H9 (cell line): ENCODE measurements at regions not wholly inside any gene's neighbourhood (a gene's known extent, or its start where the extent isn't known, plus 50 kb on each side); places are given as distances from the start of the nearest gene placed in this dataset.

Source experiments
- DNase-seq: peaks from one replicate; pipeline ENCODE4 v3.0.0-alpha.2; 2017
- H2AFZ ChIP-seq: one replicate; pipeline ENCODE4 v1.6.1; 2013; ENCODE audit warnings: mild to moderate bottlenecking, low read length, control low read depth, moderate library complexity
- H2AK5ac ChIP-seq: 2 replicates; pipeline ENCODE4 v1.6.1; 2013; ENCODE audit warnings: low read length, control low read depth, mixed read lengths; ENCODE audit not compliant: insufficient read length
- H2BK120ac ChIP-seq: one replicate; pipeline ENCODE4 v1.6.1; 2013; ENCODE audit warnings: low read depth, mild to moderate bottlenecking, low read length, control low read depth, inconsistent platforms; ENCODE audit not compliant: poor library complexity, severe bottlenecking
- H2BK12ac ChIP-seq: 2 replicates; pipeline ENCODE4 v1.6.1; 2013; ENCODE audit warnings: low read length, control low read depth, mixed read lengths, low read depth; ENCODE audit not compliant: insufficient read length
- H2BK15ac ChIP-seq: 2 replicates; pipeline ENCODE4 v1.6.1; 2013; ENCODE audit warnings: low read depth, low read length, control low read depth
- H2BK20ac ChIP-seq: one replicate; pipeline ENCODE4 v1.6.1; 2013; ENCODE audit warnings: low read depth, mild to moderate bottlenecking, low read length, control low read depth, inconsistent platforms; ENCODE audit not compliant: poor library complexity, severe bottlenecking
- H2BK5ac ChIP-seq: 2 replicates; pipeline ENCODE4 v1.6.1; 2013; ENCODE audit warnings: low read length, control low read depth, mixed read lengths; ENCODE audit not compliant: insufficient read length
- H3K14ac ChIP-seq: 2 replicates; pipeline ENCODE4 v1.6.1; 2013; ENCODE audit warnings: low read length, control low read depth; ENCODE audit not compliant: insufficient read depth
- H3K18ac ChIP-seq: 2 replicates; pipeline ENCODE4 v1.6.1; 2013; ENCODE audit warnings: low read depth, mild to moderate bottlenecking, mixed read lengths, low read length, control low read depth; ENCODE audit not compliant: insufficient read length
- H3K23ac ChIP-seq: 2 replicates; pipeline ENCODE4 v1.6.1; 2013; ENCODE audit warnings: low read length, control low read depth, mixed read lengths, low read depth; ENCODE audit not compliant: insufficient read length
- H3K23me2 ChIP-seq: 2 replicates; pipeline ENCODE4 v1.6.1; 2013; ENCODE audit warnings: low read depth, mild to moderate bottlenecking, mixed read lengths, low read length, control low read depth; ENCODE audit not compliant: insufficient read length, poor library complexity, severe bottlenecking
- H3K27ac ChIP-seq: 2 replicates; pipeline ENCODE4 v1.5.1; 2013; ENCODE audit warnings: low read length, control low read depth, mixed read lengths, low read depth; ENCODE audit not compliant: insufficient read length
- H3K27me3 ChIP-seq: 2 replicates; pipeline ENCODE4 v1.6.1; 2013; ENCODE audit warnings: low read length, control low read depth, inconsistent platforms; ENCODE audit not compliant: insufficient read depth
- H3K4ac ChIP-seq: 2 replicates; pipeline ENCODE4 v1.6.1; 2013; ENCODE audit warnings: low read depth, mild to moderate bottlenecking, control low read depth, inconsistent platforms, low read length, moderate library complexity
- H3K4me1 ChIP-seq: 2 replicates; pipeline ENCODE4 v1.6.1; 2013; ENCODE audit warnings: low read length, control low read depth, inconsistent platforms; ENCODE audit not compliant: insufficient read depth
- H3K4me2 ChIP-seq: 2 replicates; pipeline ENCODE4 v1.6.1; 2013; ENCODE audit warnings: low read length, control low read depth, mixed read lengths; ENCODE audit not compliant: insufficient read length, insufficient read depth
- H3K56ac ChIP-seq: 2 replicates; pipeline ENCODE4 v1.6.1; 2013; ENCODE audit warnings: low read depth, mild to moderate bottlenecking, mixed read lengths, low read length, control low read depth; ENCODE audit not compliant: insufficient read length
- H3K79me1 ChIP-seq: 2 replicates; pipeline ENCODE4 v1.6.1; 2013; ENCODE audit warnings: low read depth, mild to moderate bottlenecking, moderate library complexity, low read length, control low read depth, inconsistent platforms; ENCODE audit not compliant: insufficient read depth, poor library complexity, severe bottlenecking
- H3K79me2 ChIP-seq: 2 replicates; pipeline ENCODE4 v1.6.1; 2013; ENCODE audit warnings: low read length, control low read depth, inconsistent platforms; ENCODE audit not compliant: insufficient read depth
- H3K9ac ChIP-seq: 2 replicates; pipeline ENCODE4 v1.6.1; 2013; ENCODE audit warnings: low read length, control low read depth, mixed read lengths; ENCODE audit not compliant: insufficient read length; ENCODE audit errors: extremely low read depth
- H3K9me3 ChIP-seq: one replicate; pipeline ENCODE4 v1.6.1; 2013; ENCODE audit warnings: low read depth, low read length, inconsistent platforms; ENCODE audit not compliant: control insufficient read depth
- H3T11ph ChIP-seq: one replicate; pipeline ENCODE4 v1.6.1; 2013; ENCODE audit warnings: mild to moderate bottlenecking, low read length, control low read depth, inconsistent platforms
- H4K20me1 ChIP-seq: one replicate; pipeline ENCODE4 v1.6.1; 2013; ENCODE audit not compliant: control insufficient read depth, insufficient read length, insufficient read depth
- H4K5ac ChIP-seq: 2 replicates; pipeline ENCODE4 v1.6.1; 2013; ENCODE audit warnings: low read depth, mild to moderate bottlenecking, mixed read lengths, low read length, control low read depth; ENCODE audit not compliant: insufficient read length
- H4K8ac ChIP-seq: replicated peaks from 2 replicates; pipeline ENCODE4 v1.6.1; 2013; ENCODE audit warnings: low read length, control low read depth, mixed read lengths, low read depth; ENCODE audit not compliant: insufficient read length
- H4K91ac ChIP-seq: 2 replicates; pipeline ENCODE4 v1.6.1; 2013; ENCODE audit warnings: low read depth, mild to moderate bottlenecking, moderate library complexity, mixed read lengths, low read length, control low read depth; ENCODE audit not compliant: insufficient read length
- H3K27ac Mint-ChIP-seq, 3 experiments: 2 replicates in 2 of 3; 3 replicates in 1 of 3; pipeline ENCODE4 v1.8.0; 2020 to 2021; ENCODE audit warnings: mixed read lengths in 3 of 3, mild to moderate bottlenecking in 1 of 3, moderate library complexity in 1 of 3
- H3K27me3 Mint-ChIP-seq: 2 replicates; pipeline ENCODE4 v1.8.0; 2021; ENCODE audit warnings: low read depth, mild to moderate bottlenecking, moderate library complexity, mixed read lengths
- H3K36me3 Mint-ChIP-seq, 3 experiments: 2 replicates in 2 of 3; 3 replicates in 1 of 3; pipeline ENCODE4 v1.8.0; 2020 to 2021; ENCODE audit warnings: low read depth in 3 of 3, mixed read lengths in 3 of 3; ENCODE audit not compliant: insufficient read depth in 1 of 3
- H3K4me1 Mint-ChIP-seq, 2 experiments: 2 replicates each; pipeline ENCODE4 v1.8.0; 2020; ENCODE audit warnings: mixed read lengths in 2 of 2
- H3K4me3 Mint-ChIP-seq, 2 experiments: 2 replicates in 1 of 2; 3 replicates in 1 of 2; pipeline ENCODE4 v1.8.0; 2020 to 2021; ENCODE audit warnings: mild to moderate bottlenecking in 2 of 2, mixed read lengths in 2 of 2, moderate library complexity in 1 of 2
- H3K9me3 Mint-ChIP-seq, 2 experiments: 2 replicates in 1 of 2; 3 replicates in 1 of 2; pipeline ENCODE4 v1.8.0; 2020; ENCODE audit warnings: mild to moderate bottlenecking in 2 of 2, mixed read lengths in 2 of 2, moderate library complexity in 1 of 2
- WGBS: extraction: QIAGEN DNeasy Blood & Tissue Kit; methylation state at CpG from one replicate; pipeline ENCODE4 v1.1.7; 2013; ENCODE audit warnings: missing lambda C conversion rate, low lambda C conversion rate, mixed read lengths; ENCODE audit not compliant: insufficient read length; ENCODE audit errors: extremely low coverage; 5-methylcytosine and 5-hydroxymethylcytosine counted together
- TF ChIP-seq, protein P1 (sequence below): fragments of 200-600 bp; sonication (generic); conservative IDR thresholded peaks from 3 replicates; pipeline ENCODE4 v1.8.0; 2021; ENCODE audit warnings: antibody characterized with exemption, mild to moderate bottlenecking

DNA sequence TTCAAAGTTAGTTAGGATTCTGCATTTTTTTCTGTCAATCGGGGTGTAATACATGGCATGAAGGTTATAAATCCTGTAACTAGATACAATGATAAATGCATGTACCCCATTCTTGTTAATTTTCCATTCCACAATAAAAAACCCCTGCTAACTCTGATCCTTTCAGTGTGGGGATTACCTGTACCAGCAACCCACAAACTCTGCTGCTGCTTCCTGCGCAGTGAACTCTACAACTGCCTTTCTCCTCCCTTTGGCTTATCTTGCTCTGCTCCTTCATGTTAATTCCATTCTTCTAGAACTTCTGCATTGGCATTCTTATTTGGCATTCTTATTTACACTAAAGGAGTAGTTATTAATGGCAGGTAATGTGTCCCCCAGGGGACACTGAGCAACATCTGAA, 273.1 kb downstream of the KLF12 start:
- Histone ChIP-seq H3K27ac (no peak overlapping the region), H3K56ac (no peak overlapping the region), H3K18ac (no peak overlapping the region), H3K27me3 (no peaks in the 10 kb centered on the region), H2AK5ac (no peak overlapping the region), H2BK12ac (no peak overlapping the region), H2BK20ac (no peak overlapping the region), H3K4me1 (no peaks in the 10 kb centered on the region), H3K4ac (no peak overlapping the region), H3K4me2 (no peak overlapping the region), H3K9me3 (no peaks in the 10 kb centered on the region), H3K79me1 (no peaks in the 10 kb centered on the region), H3K9ac (no peak overlapping the region), H2BK5ac (no peak overlapping the region), H2AFZ (no peak overlapping the region), H2BK120ac (no peak overlapping the region), H4K20me1 (no peaks in the 10 kb centered on the region), H4K8ac (no peak overlapping the region), H3K14ac (no peak overlapping the region), H2BK15ac (no peak overlapping the region), H3K23me2 (no peaks in the 10 kb centered on the region), H3K79me2 (no peaks in the 10 kb centered on the region), H4K5ac (no peak overlapping the region), H3K23ac (no peak overlapping the region), H3T11ph (no peak overlapping the region), H4K91ac (no peak overlapping the region)
- Mint-ChIP-seq H3K4me1 (peaks cover 2 to 16% of the 10 kb centered on the region in 2 experiments), H3K36me3 (no peaks in the 10 kb centered on the region), H3K4me3 (no peak overlapping the region), H3K27ac (peak overlapping the region in 1 of 3 experiments; percentile 9; a peak in 1 of 7 replicates), H3K9me3 (no peaks in the 10 kb centered on the region), H3K27me3 (no peaks in the 10 kb centered on the region)
- no peak for DNase-seq
- no CpG with 5 or more reads among the region's 2 CpGs for WGBS
- TF ChIP-seq, protein P1, sequence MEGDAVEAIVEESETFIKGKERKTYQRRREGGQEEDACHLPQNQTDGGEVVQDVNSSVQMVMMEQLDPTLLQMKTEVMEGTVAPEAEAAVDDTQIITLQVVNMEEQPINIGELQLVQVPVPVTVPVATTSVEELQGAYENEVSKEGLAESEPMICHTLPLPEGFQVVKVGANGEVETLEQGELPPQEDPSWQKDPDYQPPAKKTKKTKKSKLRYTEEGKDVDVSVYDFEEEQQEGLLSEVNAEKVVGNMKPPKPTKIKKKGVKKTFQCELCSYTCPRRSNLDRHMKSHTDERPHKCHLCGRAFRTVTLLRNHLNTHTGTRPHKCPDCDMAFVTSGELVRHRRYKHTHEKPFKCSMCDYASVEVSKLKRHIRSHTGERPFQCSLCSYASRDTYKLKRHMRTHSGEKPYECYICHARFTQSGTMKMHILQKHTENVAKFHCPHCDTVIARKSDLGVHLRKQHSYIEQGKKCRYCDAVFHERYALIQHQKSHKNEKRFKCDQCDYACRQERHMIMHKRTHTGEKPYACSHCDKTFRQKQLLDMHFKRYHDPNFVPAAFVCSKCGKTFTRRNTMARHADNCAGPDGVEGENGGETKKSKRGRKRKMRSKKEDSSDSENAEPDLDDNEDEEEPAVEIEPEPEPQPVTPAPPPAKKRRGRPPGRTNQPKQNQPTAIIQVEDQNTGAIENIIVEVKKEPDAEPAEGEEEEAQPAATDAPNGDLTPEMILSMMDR, result no peak
